GM21360 (cell line): ENCODE measurements at regions not wholly inside any gene's neighbourhood (a gene's known extent, or its start where the extent isn't known, plus 50 kb on each side); places are given as distances from the start of the nearest gene placed in this dataset.

Source experiments
- ATAC-seq: cut with Tn5 transposase; IDR thresholded peaks from one replicate; pipeline ENCODE4 v1.9.1; 2021; ENCODE audit warnings: mild to moderate bottlenecking, moderate library complexity; ENCODE audit not compliant: unreplicated experiment

GRCh38 chr17:14833201-14833785 lies 431.8 kb downstream of the PMP22 start:
- ATAC-seq, result no peak

GRCh38 chr17:14831491-14831890 lies 433.6 kb downstream of the PMP22 start:
- ATAC-seq, result no peak

GRCh38 chr17:14827396-14827919 lies 437.7 kb downstream of the PMP22 start:
- no peak for ATAC-seq

GRCh38 chr17:14826358-14826757 lies 438.8 kb downstream of the PMP22 start:
- no peak for ATAC-seq

- no peak for ATAC-seq
Measured at GRCh38 chr17:14818469-14818868, 446.7 kb downstream of the PMP22 start.

GRCh38 chr17:14815079-14815478 lies 450.0 kb downstream of the PMP22 start:
- no peak for ATAC-seq

GRCh38 chr17:14813649-14814370 lies 451.3 kb downstream of the PMP22 start:
- ATAC-seq, result no peak

GRCh38 chr17:14808425-14808824 lies 456.7 kb downstream of the PMP22 start:
- ATAC-seq, result no peak

GRCh38 chr17:14805348-14805747 lies 459.8 kb downstream of the PMP22 start:
- no peak for ATAC-seq

- no peak for ATAC-seq
Measured at GRCh38 chr17:14803826-14804225, 461.3 kb downstream of the PMP22 start.

GRCh38 chr17:14797801-14798200 lies 467.3 kb downstream of the PMP22 start:
- ATAC-seq, result no peak

- no peak for ATAC-seq
Measured at GRCh38 chr17:14797021-14797420, 468.1 kb downstream of the PMP22 start.

GRCh38 chr17:14794961-14795360 lies 470.2 kb downstream of the PMP22 start:
- no peak for ATAC-seq

GRCh38 chr17:14793237-14793636 lies 471.9 kb downstream of the PMP22 start:
- no peak for ATAC-seq

- ATAC-seq, result no peak
Measured at GRCh38 chr17:14792746-14793145, 472.4 kb downstream of the PMP22 start.

- ATAC-seq, result no peak
Measured at GRCh38 chr17:14791221-14791620, 473.9 kb downstream of the PMP22 start.

GRCh38 chr17:14790521-14790920 lies 474.6 kb downstream of the PMP22 start:
- no peak for ATAC-seq

- peak; percentile 77 for ATAC-seq
Measured at GRCh38 chr17:14784997-14785696, 480.0 kb downstream of the PMP22 start.

GRCh38 chr17:14781123-14781522 lies 480.2 kb downstream of the HS3ST3B1 start:
- ATAC-seq, result no peak

- no peak for ATAC-seq
Measured at GRCh38 chr17:14780097-14780651, 479.3 kb downstream of the HS3ST3B1 start.

GRCh38 chr17:14779241-14779640 lies 478.4 kb downstream of the HS3ST3B1 start:
- no peak for ATAC-seq

- no peak for ATAC-seq
Measured at GRCh38 chr17:14777291-14777690, 476.4 kb downstream of the HS3ST3B1 start.
